Trophoblast cell (in vitro differentiated cells and primary cell): ENCODE measurements at regions not wholly inside any gene's neighbourhood (a gene's known extent, or its start where the extent isn't known, plus 50 kb on each side); places are given as distances from the start of the nearest gene placed in this dataset.

Experiments
- DNase-seq, 2 donors: peaks; one replicate each; pipeline ENCODE4 v3.0.0-alpha.2; 2016
- H2AFZ ChIP-seq: 2 replicates; pipeline ENCODE4 v1.6.1; 2013; ENCODE audit warnings: low read length, moderate library complexity, mild to moderate bottlenecking; ENCODE audit not compliant: insufficient read depth, poor library complexity
- H2AK5ac ChIP-seq: 2 replicates; pipeline ENCODE4 v1.6.1; 2013; ENCODE audit warnings: mild to moderate bottlenecking, low read length
- H2BK120ac ChIP-seq: 2 replicates; pipeline ENCODE4 v1.6.1; 2013; ENCODE audit warnings: low read length, mild to moderate bottlenecking, moderate library complexity; ENCODE audit not compliant: insufficient read depth, poor library complexity
- H2BK12ac ChIP-seq: 2 replicates; pipeline ENCODE4 v1.6.1; 2013; ENCODE audit warnings: mild to moderate bottlenecking, low read length, moderate library complexity
- H2BK5ac ChIP-seq: 2 replicates; pipeline ENCODE4 v1.6.1; 2013; ENCODE audit warnings: low read length, low read depth, moderate library complexity, mild to moderate bottlenecking; ENCODE audit not compliant: poor library complexity
- H3K14ac ChIP-seq: 2 replicates; pipeline ENCODE4 v1.6.1; 2013; ENCODE audit warnings: mild to moderate bottlenecking, low read length
- H3K18ac ChIP-seq: 2 replicates; pipeline ENCODE4 v1.6.1; 2013; ENCODE audit warnings: mild to moderate bottlenecking, low read length
- H3K23ac ChIP-seq: 2 replicates; pipeline ENCODE4 v1.6.1; 2013; ENCODE audit warnings: low read length
- H3K27ac ChIP-seq: 2 replicates; pipeline ENCODE4 v1.5.1; 2013; ENCODE audit warnings: low read depth, mild to moderate bottlenecking, inconsistent platforms, low read length, moderate library complexity
- H3K27me3 ChIP-seq: 2 replicates; pipeline ENCODE4 v1.6.1; 2013; ENCODE audit warnings: inconsistent platforms, mild to moderate bottlenecking, low read length, moderate library complexity; ENCODE audit not compliant: insufficient read depth
- H3K36me3 ChIP-seq, 2 experiments: 1 replicate in 1 of 2; 2 replicates in 1 of 2; pipeline ENCODE4 v1.6.1; 2013; ENCODE audit warnings: low read length in 2 of 2, mild to moderate bottlenecking in 2 of 2, moderate library complexity in 1 of 2; ENCODE audit not compliant: insufficient read depth in 2 of 2, control insufficient read depth in 1 of 2
- H3K4ac ChIP-seq: 2 replicates; pipeline ENCODE4 v1.6.1; 2013; ENCODE audit warnings: low read depth, mild to moderate bottlenecking, low read length, moderate library complexity
- H3K4me1 ChIP-seq, 2 experiments: 1 replicate in 1 of 2; 2 replicates in 1 of 2; pipeline ENCODE4 v1.6.1; 2013; ENCODE audit warnings: low read length in 2 of 2, mild to moderate bottlenecking in 2 of 2, moderate library complexity in 1 of 2; ENCODE audit not compliant: insufficient read depth in 2 of 2, control insufficient read depth in 1 of 2
- H3K4me2 ChIP-seq: 2 replicates; pipeline ENCODE4 v1.6.1; 2013; ENCODE audit warnings: inconsistent platforms, mild to moderate bottlenecking, low read length, moderate library complexity
- H3K4me3 ChIP-seq: 2 replicates; pipeline ENCODE4 v1.5.1; 2013; ENCODE audit warnings: mild to moderate bottlenecking, low read depth, low read length, inconsistent platforms
- H3K79me1 ChIP-seq: one replicate; pipeline ENCODE4 v1.6.1; 2013; ENCODE audit warnings: low read length
- H3K79me2 ChIP-seq: 2 replicates; pipeline ENCODE4 v1.6.1; 2013; ENCODE audit warnings: low read length, mild to moderate bottlenecking; ENCODE audit not compliant: control insufficient read depth, insufficient read depth, poor library complexity
- H3K9ac ChIP-seq: 2 replicates; pipeline ENCODE4 v1.6.1; 2013; ENCODE audit warnings: mild to moderate bottlenecking, low read length
- H3K9me3 ChIP-seq: 2 replicates; pipeline ENCODE4 v1.6.1; 2013; ENCODE audit warnings: low read depth, mild to moderate bottlenecking, control low read depth, inconsistent platforms, low read length; ENCODE audit not compliant: insufficient read depth
- H4K12ac ChIP-seq: 2 replicates; pipeline ENCODE4 v1.6.1; 2013; ENCODE audit warnings: low read depth, mild to moderate bottlenecking, low read length, moderate library complexity
- H4K8ac ChIP-seq: 2 replicates; pipeline ENCODE4 v1.6.1; 2013; ENCODE audit warnings: low read depth, mild to moderate bottlenecking, low read length, moderate library complexity
- H4K91ac ChIP-seq: one replicate; pipeline ENCODE4 v1.6.1; 2013; ENCODE audit warnings: low read depth, mild to moderate bottlenecking, low read length, moderate library complexity
- WGBS: extraction: QIAGEN DNeasy Blood & Tissue Kit; methylation state at CpG from one replicate; pipeline ENCODE4 v1.1.7; 2013; ENCODE audit warnings: missing lambda C conversion rate; ENCODE audit not compliant: insufficient read length, insufficient coverage; ENCODE audit errors: extremely low coverage; 5-methylcytosine and 5-hydroxymethylcytosine counted together

- Histone ChIP-seq H3K4me1 (no peaks in the 10 kb centered on the region), H3K4me2 (no peak overlapping the region), H3K18ac (no peak overlapping the region), H2AK5ac (no peak overlapping the region), H3K23ac (no peak overlapping the region), H3K79me2 (no peaks in the 10 kb centered on the region), H3K79me1 (no peaks in the 10 kb centered on the region), H3K36me3 (no peaks in the 10 kb centered on the region), H4K12ac (no peak overlapping the region), H3K9ac (no peak overlapping the region), H3K9me3 (peaks cover 4% of the 10 kb centered on the region), H2BK120ac (no peak overlapping the region), H3K4me3 (no peak overlapping the region), H2AFZ (no peak overlapping the region), H3K14ac (no peak overlapping the region), H3K4ac (no peak overlapping the region), H4K8ac (no peak overlapping the region), H2BK5ac (no peak overlapping the region), H3K27ac (no peak overlapping the region), H4K91ac (no peak overlapping the region), H2BK12ac (no peak overlapping the region), H3K27me3 (no peaks in the 10 kb centered on the region)
- no peak for DNase-seq
- no CpG with 5 or more reads among the region's 1 CpG for WGBS
Measured at GRCh38 chr16:26330654-26331053, 638.9 kb downstream of the HS3ST4 start.

DNA sequence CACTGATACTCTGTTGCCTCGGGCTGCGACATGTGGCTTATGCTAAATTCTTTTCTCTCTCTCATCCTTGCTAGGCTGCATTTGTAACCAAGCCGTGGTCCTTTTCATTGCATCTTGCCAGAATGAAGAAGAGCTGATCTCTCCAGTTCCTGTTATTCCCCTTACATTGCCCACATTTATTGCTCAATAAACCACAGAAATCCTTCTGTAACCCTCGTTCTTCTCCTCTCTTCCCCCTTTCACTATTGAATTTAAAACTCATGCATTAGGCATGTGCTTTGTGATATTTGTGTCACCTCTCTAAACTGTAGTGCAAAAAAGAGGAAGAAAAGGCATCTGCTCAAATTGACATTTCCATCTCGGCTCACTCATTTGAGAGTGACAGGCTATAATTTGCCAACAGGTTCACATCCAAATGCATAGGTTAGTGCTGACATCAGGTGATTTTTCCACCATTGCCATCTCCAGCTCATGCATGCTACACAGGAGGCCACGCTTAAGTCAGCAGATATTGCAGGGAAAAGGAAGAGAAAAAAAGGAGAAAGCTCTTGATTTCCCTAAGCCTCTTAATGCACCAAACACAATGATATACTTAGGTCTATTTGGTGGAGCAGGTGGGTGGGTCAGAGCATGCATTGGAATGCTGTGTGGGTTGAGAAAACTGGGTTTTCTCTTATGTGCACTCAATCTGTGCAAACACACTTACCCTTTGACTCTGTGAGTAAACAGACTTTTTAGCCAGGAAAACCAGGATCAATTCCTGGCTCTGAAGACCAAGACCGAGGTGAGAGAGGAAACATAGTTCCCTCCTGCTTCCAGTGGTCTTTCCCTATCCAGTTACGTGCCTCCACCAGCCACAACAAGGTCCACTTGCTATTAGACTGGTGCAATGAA lies 642.7 kb downstream of the HS3ST4 start:
- no peak overlapping the region for H3K27ac ChIP-seq
- no peak overlapping the region for H2AFZ ChIP-seq
- H2AK5ac ChIP-seq, result no peak overlapping the region
- no CpG with 5 or more reads among the region's 8 CpGs for WGBS
- no peaks in the 10 kb centered on the region for H3K79me1 ChIP-seq
- no peak overlapping the region for H3K9ac ChIP-seq
- H3K4ac ChIP-seq, result no peak overlapping the region
- H3K27me3 ChIP-seq, result no peaks in the 10 kb centered on the region
- no peak overlapping the region for H3K23ac ChIP-seq
- no peak overlapping the region for H4K91ac ChIP-seq
- no peaks in the 10 kb centered on the region for H3K36me3 ChIP-seq
- H3K9me3 ChIP-seq, result no peaks in the 10 kb centered on the region
- no peak overlapping the region for H4K8ac ChIP-seq
- H2BK12ac ChIP-seq, result no peak overlapping the region
- H4K12ac ChIP-seq, result no peak overlapping the region
- H3K4me1 ChIP-seq, result no peaks in the 10 kb centered on the region
- no peak overlapping the region for H3K14ac ChIP-seq
- no peak overlapping the region for H3K4me2 ChIP-seq
- DNase-seq, result no peak
- H3K79me2 ChIP-seq, result no peaks in the 10 kb centered on the region
- H3K18ac ChIP-seq, result no peak overlapping the region
- H2BK120ac ChIP-seq, result no peak overlapping the region
- no peak overlapping the region for H2BK5ac ChIP-seq
- no peak overlapping the region for H3K4me3 ChIP-seq

- no peak overlapping the region for H4K91ac ChIP-seq
- H3K79me2 ChIP-seq, result no peaks in the 10 kb centered on the region
- no peak overlapping the region for H3K14ac ChIP-seq
- H3K4me1 ChIP-seq, result no peaks in the 10 kb centered on the region
- H2BK5ac ChIP-seq, result no peak overlapping the region
- H3K4ac ChIP-seq, result no peak overlapping the region
- no peak overlapping the region for H3K23ac ChIP-seq
- H3K4me3 ChIP-seq, result no peak overlapping the region
- H3K4me2 ChIP-seq, result no peak overlapping the region
- no peaks in the 10 kb centered on the region for H3K9me3 ChIP-seq
- no peak overlapping the region for H3K18ac ChIP-seq
- no peak overlapping the region for H2AK5ac ChIP-seq
- no peak overlapping the region for H2AFZ ChIP-seq
- no peak overlapping the region for H2BK12ac ChIP-seq
- H3K27ac ChIP-seq, result no peak overlapping the region
- H4K8ac ChIP-seq, result no peak overlapping the region
- WGBS, result no CpG with 5 or more reads among the region's 6 CpGs
- H4K12ac ChIP-seq, result no peak overlapping the region
- H3K9ac ChIP-seq, result no peak overlapping the region
- no peak overlapping the region for H2BK120ac ChIP-seq
- no peaks in the 10 kb centered on the region for H3K79me1 ChIP-seq
- no peaks in the 10 kb centered on the region for H3K36me3 ChIP-seq
- no peaks in the 10 kb centered on the region for H3K27me3 ChIP-seq
- DNase-seq, result no peak
Measured at GRCh38 chr16:26335236-26335853, 643.6 kb downstream of the HS3ST4 start.

- Histone ChIP-seq H3K23ac (no peak overlapping the region), H3K14ac (no peak overlapping the region), H2AK5ac (no peak overlapping the region), H3K4me1 (no peaks in the 10 kb centered on the region), H3K79me2 (no peaks in the 10 kb centered on the region), H2BK5ac (no peak overlapping the region), H3K79me1 (no peaks in the 10 kb centered on the region), H4K91ac (no peak overlapping the region), H2BK120ac (no peak overlapping the region), H3K4ac (no peak overlapping the region), H2BK12ac (no peak overlapping the region), H3K18ac (no peak overlapping the region), H3K9ac (no peak overlapping the region), H2AFZ (no peak overlapping the region), H3K4me3 (no peak overlapping the region), H3K9me3 (no peaks in the 10 kb centered on the region), H4K12ac (no peak overlapping the region), H3K36me3 (no peaks in the 10 kb centered on the region), H3K27ac (no peak overlapping the region), H3K4me2 (no peak overlapping the region), H4K8ac (no peak overlapping the region), H3K27me3 (no peaks in the 10 kb centered on the region)
- WGBS, result no CpG with 5 or more reads among the region's 6 CpGs
- no peak for DNase-seq
Measured at GRCh38 chr16:26342621-26343020, 650.9 kb downstream of the HS3ST4 start.
